ENCODE measurements at regions not wholly inside any gene's neighbourhood (a gene's known extent, or its start where the extent isn't known, plus 50 kb on each side); places are given as distances from the start of the nearest gene placed in this dataset.

GRCh38 chr1:34640654-34641401 lies 114.0 kb upstream of the GJB5 start:
- TF ChIP-seq CTCF (IDR thresholded peaks at IDR 0.05; ENCODE audit: low read length), result no peak
- TF ChIP-seq EZH2 (IDR thresholded peaks at IDR 0.05; ENCODE audit: borderline replicate concordance, low read length), result no peak
